Suprapubic skin (tissue), 4 donors: ENCODE measurements at regions not wholly inside any gene's neighbourhood (a gene's known extent, or its start where the extent isn't known, plus 50 kb on each side); places are given as distances from the start of the nearest gene placed in this dataset.

Experiments used
- CTCF ChIP-seq, 2 donors: fragments of 200-600 bp in 1 of 2; fragments of 450-650 bp in 1 of 2; sonication (generic) in 1 of 2; IDR thresholded peaks; one replicate each; pipeline ENCODE4 v1.5.1; 2016 to 2019; ENCODE audit warnings: antibody characterized with exemption in 2 of 2, mild to moderate bottlenecking in 1 of 2, moderate library complexity in 1 of 2
- POLR2A ChIP-seq, 2 donors: fragments of 450-650 bp; IDR thresholded peaks; one replicate each; pipeline ENCODE4 v1.6.1; 2017; ENCODE audit warnings: antibody characterized with exemption in 2 of 2, mild to moderate bottlenecking in 2 of 2, moderate library complexity in 2 of 2
- POLR2AphosphoS5 ChIP-seq, 3 donors: sonication (generic); formaldehyde crosslinking; IDR thresholded peaks; one replicate each; pipeline ENCODE4 v1.6.1; 2017; ENCODE audit warnings: antibody characterized with exemption in 3 of 3

GRCh38 chr1:68651115-68651514, 154.2 kb upstream of the DEPDC1 start:
- TF ChIP-seq CTCF (IDR thresholded peaks at IDR 0.05) (no peak), POLR2AphosphoS5 (IDR thresholded peaks at IDR 0.05) (no peak), POLR2A (IDR thresholded peaks at IDR 0.05) (no peak)
